ENCODE measurements at regions not wholly inside any gene's neighbourhood (a gene's known extent, or its start where the extent isn't known, plus 50 kb on each side); places are given as distances from the start of the nearest gene placed in this dataset.

DNA sequence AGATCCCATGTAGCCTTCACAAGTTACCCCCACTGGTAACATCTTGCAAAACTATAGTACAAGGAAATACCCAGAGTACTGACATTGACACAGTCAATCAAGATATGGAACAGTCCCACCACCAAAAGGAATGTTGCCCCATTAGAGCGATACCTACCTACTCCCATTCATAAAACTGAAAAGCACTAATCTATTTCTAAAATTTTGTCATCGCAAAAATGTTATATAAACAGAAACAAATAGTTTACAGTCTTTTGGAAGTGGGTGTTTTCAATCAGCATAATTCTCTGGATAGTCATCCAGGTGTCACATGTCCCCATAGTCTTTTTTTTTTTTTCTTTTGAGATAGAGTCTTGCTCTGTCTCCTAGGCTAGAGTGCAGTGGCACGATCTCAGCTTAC lies 156.9 kb upstream of the AGTR1 start:
- no peak overlapping the region for H3K4me3 ChIP-seq (ENCODE audit: low read depth in 2 of 2, low read length in 2 of 2)
- H3K27me3 ChIP-seq (ENCODE audit: control insufficient read depth, insufficient read depth, low read length), result no peaks in the 10 kb centered on the region
- POLR2A ChIA-PET, result no interaction called here
- intact Hi-C loops (cut with micrococcal nuclease; ENCODE audit: unreplicated experiment) (no loop called here), in situ Hi-C loops (cut with HindIII; ENCODE audit: low pct_unique_long_range_greater_than_20kb, low sequenced_read_pairs) (no loop called here)
- no peaks in the 10 kb centered on the region for H3K36me3 ChIP-seq (ENCODE audit: control insufficient read depth, insufficient read depth, low read length)
- DNase-seq (ENCODE audit: low read depth, low spot score) (no peak), ATAC-seq (no peak)
- no peaks in the 10 kb centered on the region for H3K9me3 ChIP-seq (ENCODE audit: control insufficient read depth, insufficient read depth, low read depth, low read length)
- no peaks in the 10 kb centered on the region for H3K4me1 ChIP-seq (ENCODE audit: control insufficient read depth, insufficient read depth, low read length)
- H3K27ac ChIP-seq (ENCODE audit: low read length), result no peak overlapping the region
- TF ChIP-seq, protein P1, sequence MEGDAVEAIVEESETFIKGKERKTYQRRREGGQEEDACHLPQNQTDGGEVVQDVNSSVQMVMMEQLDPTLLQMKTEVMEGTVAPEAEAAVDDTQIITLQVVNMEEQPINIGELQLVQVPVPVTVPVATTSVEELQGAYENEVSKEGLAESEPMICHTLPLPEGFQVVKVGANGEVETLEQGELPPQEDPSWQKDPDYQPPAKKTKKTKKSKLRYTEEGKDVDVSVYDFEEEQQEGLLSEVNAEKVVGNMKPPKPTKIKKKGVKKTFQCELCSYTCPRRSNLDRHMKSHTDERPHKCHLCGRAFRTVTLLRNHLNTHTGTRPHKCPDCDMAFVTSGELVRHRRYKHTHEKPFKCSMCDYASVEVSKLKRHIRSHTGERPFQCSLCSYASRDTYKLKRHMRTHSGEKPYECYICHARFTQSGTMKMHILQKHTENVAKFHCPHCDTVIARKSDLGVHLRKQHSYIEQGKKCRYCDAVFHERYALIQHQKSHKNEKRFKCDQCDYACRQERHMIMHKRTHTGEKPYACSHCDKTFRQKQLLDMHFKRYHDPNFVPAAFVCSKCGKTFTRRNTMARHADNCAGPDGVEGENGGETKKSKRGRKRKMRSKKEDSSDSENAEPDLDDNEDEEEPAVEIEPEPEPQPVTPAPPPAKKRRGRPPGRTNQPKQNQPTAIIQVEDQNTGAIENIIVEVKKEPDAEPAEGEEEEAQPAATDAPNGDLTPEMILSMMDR (IDR thresholded peaks at IDR 0.05), result no peak
- TF ChIP-seq, protein P2, sequence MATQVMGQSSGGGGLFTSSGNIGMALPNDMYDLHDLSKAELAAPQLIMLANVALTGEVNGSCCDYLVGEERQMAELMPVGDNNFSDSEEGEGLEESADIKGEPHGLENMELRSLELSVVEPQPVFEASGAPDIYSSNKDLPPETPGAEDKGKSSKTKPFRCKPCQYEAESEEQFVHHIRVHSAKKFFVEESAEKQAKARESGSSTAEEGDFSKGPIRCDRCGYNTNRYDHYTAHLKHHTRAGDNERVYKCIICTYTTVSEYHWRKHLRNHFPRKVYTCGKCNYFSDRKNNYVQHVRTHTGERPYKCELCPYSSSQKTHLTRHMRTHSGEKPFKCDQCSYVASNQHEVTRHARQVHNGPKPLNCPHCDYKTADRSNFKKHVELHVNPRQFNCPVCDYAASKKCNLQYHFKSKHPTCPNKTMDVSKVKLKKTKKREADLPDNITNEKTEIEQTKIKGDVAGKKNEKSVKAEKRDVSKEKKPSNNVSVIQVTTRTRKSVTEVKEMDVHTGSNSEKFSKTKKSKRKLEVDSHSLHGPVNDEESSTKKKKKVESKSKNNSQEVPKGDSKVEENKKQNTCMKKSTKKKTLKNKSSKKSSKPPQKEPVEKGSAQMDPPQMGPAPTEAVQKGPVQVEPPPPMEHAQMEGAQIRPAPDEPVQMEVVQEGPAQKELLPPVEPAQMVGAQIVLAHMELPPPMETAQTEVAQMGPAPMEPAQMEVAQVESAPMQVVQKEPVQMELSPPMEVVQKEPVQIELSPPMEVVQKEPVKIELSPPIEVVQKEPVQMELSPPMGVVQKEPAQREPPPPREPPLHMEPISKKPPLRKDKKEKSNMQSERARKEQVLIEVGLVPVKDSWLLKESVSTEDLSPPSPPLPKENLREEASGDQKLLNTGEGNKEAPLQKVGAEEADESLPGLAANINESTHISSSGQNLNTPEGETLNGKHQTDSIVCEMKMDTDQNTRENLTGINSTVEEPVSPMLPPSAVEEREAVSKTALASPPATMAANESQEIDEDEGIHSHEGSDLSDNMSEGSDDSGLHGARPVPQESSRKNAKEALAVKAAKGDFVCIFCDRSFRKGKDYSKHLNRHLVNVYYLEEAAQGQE (IDR thresholded peaks at IDR 0.05; ENCODE audit: insufficient read depth in 1 of 2, low read depth in 2 of 2, low read length in 1 of 2), result no peak
- TF ChIP-seq POLR2AphosphoS5 (IDR thresholded peaks at IDR 0.05; ENCODE audit: low read depth, low read length), result no peak
- CTCF ChIA-PET, result no interaction called here
- BruUV-seq (replicated peaks), result no TSS peak

DNA sequence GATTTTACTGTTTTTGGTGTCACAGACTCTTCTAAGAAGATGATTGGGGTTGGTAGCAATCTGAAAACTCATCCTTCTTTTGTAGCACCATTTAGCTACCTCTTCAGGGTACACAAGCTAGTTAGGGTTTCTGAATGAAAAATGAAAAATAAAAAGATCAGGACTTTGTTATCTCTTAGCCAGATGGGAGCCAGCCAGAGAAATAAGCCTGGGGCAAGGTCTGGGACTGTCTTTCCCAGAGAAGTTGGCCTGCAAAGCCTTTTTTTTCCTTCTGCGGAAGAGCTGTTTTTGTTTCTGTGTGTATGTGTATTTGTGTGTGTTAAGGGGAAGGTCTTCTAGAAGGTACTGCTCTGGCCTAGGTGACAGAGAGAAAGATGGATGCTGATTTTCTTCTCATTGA lies 150.7 kb upstream of the AGTR1 start:
- Histone ChIP-seq H3K4me1 (ENCODE audit: control insufficient read depth, insufficient read depth, low read length) (no peaks in the 10 kb centered on the region), H3K36me3 (ENCODE audit: control insufficient read depth, insufficient read depth, low read length) (no peaks in the 10 kb centered on the region), H3K4me3 (ENCODE audit: low read depth in 2 of 2, low read length in 2 of 2) (no peak overlapping the region), H3K27ac (ENCODE audit: low read length) (no peak overlapping the region), H3K27me3 (ENCODE audit: control insufficient read depth, insufficient read depth, low read length) (no peaks in the 10 kb centered on the region), H3K9me3 (ENCODE audit: control insufficient read depth, insufficient read depth, low read depth, low read length) (no peaks in the 10 kb centered on the region)
- CTCF ChIA-PET, result no interaction called here
- TF ChIP-seq, protein P1 (IDR thresholded peaks at IDR 0.05), result no peak
- TF ChIP-seq POLR2AphosphoS5 (IDR thresholded peaks at IDR 0.05; ENCODE audit: low read depth, low read length), result no peak
- TF ChIP-seq SIN3A (IDR thresholded peaks at IDR 0.05; ENCODE audit: borderline replicate concordance, insufficient read depth, low read depth, low read length), result no peak
- TF ChIP-seq, protein P2 (IDR thresholded peaks at IDR 0.05; ENCODE audit: insufficient read depth in 1 of 2, low read depth in 2 of 2, low read length in 1 of 2), result no peak
- TF ChIP-seq TCF7L2 (IDR thresholded peaks at IDR 0.05; ENCODE audit: low read depth, low read length), result no peak
- BruUV-seq (replicated peaks), result no TSS peak
- DNase-seq (ENCODE audit: low read depth, low spot score) (no peak), ATAC-seq (no peak)
- intact Hi-C loops (cut with micrococcal nuclease; ENCODE audit: unreplicated experiment), result no loop called here
- in situ Hi-C loops (cut with HindIII; ENCODE audit: low pct_unique_long_range_greater_than_20kb, low sequenced_read_pairs), result no loop called here
- POLR2A ChIA-PET, result no interaction called here

All from Panc1 (cell line).